ENCODE measurements at regions not wholly inside any gene's neighbourhood (a gene's known extent, or its start where the extent isn't known, plus 50 kb on each side); places are given as distances from the start of the nearest gene placed in this dataset.

- TF ChIP-seq, protein P1, sequence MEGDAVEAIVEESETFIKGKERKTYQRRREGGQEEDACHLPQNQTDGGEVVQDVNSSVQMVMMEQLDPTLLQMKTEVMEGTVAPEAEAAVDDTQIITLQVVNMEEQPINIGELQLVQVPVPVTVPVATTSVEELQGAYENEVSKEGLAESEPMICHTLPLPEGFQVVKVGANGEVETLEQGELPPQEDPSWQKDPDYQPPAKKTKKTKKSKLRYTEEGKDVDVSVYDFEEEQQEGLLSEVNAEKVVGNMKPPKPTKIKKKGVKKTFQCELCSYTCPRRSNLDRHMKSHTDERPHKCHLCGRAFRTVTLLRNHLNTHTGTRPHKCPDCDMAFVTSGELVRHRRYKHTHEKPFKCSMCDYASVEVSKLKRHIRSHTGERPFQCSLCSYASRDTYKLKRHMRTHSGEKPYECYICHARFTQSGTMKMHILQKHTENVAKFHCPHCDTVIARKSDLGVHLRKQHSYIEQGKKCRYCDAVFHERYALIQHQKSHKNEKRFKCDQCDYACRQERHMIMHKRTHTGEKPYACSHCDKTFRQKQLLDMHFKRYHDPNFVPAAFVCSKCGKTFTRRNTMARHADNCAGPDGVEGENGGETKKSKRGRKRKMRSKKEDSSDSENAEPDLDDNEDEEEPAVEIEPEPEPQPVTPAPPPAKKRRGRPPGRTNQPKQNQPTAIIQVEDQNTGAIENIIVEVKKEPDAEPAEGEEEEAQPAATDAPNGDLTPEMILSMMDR (IDR thresholded peaks at IDR 0.05), result no peak
- no peak for TF ChIP-seq POLR2A (IDR thresholded peaks at IDR 0.05)
Measured at GRCh38 chr5:74390822-74391221, 249.7 kb downstream of the ENC1 start.

Data from testis (tissue), 2 donors.